CMK (cell line): ENCODE measurements at regions not wholly inside any gene's neighbourhood (a gene's known extent, or its start where the extent isn't known, plus 50 kb on each side); places are given as distances from the start of the nearest gene placed in this dataset.
"Not testable (repeated sequence)": the region's sequence is repeated elsewhere in the genome, so short reads cannot be mapped to it uniquely, and the experiment has no call there.

Experiments used
- DNase-seq: peaks from one replicate; pipeline ENCODE4 v3.0.0-alpha.2; 2010; ENCODE audit warnings: low read depth

DNA sequence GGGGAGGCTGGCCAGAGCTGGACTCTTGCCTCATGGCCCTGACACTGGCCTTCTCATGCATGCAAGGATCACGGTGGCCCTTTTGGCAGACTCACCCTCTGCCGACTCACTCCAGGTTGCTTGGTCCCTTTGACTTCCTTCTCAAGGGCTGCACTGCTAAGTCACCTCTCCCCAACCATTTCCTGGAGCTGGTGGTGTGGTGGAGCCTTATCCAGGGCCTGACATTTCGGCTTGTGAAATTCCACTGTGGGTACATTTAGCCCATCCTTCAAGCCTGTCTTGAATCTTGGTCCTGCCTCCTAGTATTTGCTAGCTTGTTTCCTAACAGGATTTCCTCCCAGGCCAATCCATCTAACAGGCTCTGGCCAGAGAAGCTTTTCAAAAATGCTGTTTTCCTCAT is 52.6 kb upstream of the JUN start:
- no peak for DNase-seq

DNA sequence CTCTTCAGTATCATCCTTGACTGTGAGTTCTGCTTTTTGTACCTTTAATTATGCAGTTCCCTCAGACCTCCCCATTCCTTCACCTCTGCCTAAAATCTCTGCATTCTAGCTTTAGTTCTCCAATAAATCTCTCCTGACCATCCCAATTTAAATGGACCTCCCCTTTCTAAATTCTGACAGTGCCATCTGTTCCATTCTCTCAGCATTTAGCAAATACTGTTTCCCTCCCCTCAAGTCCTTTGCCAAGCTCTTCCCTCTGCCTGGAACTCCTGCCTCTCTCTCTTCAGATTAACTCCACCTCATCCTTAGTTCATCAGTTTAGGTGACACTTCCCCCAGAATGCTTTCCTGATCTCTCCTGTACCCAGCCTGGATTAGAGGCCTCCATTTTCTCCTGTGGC is 54.0 kb upstream of the JUN start:
- DNase-seq, result no peak

DNA sequence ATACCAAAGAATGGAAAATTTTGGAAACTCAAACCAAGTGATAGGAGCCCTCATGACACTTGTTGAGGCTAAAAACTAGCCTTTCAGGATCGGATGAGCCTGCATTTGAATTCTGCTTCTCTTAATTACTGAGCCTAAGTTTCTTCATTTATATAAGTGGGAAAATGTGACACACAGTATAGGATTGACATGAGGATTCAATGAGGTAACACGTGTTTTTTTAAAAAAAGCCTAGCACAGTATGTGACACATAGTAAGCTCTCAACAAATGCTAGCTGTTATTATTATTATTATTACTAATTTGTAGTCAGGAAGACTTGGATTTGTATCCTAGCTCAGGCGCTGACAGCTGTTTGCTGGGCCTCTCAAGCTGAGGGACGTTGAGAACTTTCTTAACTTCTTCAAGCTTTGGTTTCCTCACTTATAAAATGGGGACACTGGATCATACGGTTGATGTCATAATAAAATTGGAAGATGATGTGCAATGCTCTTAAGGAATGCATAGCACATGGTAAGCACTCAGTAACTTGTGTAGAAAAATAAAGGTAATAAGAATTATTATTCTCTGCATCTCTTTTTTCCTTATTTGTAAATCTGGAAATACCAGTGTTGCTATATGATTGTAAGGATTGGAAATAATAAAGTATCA is 55.4 kb upstream of the JUN start:
- no peak for DNase-seq

DNA sequence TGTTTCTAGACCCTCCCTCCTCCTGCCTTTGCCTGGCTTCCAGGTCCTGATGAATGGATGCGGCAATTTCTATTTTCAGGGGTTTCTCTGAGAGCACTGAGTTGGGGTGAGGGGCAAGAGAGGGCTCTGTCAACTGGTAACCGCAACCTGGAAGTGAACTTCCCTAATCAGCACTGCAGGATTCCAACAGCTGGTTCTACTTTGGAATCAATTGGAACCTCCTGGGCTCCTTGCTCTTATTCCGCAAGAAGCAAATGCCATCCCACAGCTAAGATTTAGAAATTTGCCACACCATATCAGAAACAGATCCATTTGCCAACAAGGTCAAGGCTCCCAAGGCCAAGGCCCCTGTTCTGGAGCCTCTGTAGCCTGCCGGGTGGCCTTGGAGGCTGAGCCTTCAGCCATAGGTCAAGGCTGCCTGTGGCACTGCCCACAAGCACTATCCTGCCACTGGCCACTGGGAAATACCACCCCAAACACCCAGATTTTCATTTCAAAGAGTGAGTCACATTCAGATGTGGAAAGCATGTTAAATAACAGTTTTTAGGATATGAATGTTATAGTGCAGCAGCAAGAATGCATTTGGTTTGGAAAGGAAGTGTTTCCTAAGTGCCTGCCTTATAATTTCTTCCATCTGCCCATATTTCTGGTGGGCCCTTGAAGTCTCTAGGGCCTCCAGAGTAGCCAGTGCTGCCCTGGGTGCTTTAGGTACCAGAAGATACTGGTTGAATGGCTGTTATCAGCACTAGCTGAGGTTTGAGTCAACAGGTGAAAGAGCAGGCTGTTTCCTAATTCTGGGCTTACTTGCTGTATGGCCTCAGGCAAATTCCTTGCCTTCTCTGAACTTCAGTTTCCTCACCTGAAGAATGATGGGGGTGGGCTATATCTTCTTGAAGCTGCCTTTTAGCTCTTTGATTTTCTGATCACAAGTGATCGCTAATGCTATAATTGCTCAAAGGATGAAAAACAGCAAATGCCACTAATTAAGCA is 56.3 kb upstream of the JUN start:
- no peak for DNase-seq

DNA sequence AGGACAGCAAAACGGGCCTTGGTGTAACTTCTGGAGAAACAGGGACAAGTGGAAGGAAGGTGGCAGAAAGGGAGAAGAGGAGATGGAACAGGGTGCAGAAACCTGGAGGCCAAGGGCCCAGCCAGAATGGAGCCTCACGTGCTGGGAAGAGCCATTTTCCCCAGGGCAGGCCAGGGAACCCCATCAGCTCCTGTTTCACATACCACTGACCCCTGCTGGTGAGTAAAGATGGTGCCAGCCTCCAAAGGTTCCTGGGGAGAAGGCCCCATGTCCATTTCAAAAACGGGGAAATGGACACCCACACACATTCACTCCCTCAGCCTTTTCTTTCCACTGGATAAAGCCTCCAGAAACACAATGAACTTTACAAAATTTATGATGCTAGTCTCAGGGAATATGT is 57.6 kb upstream of the JUN start:
- no peak for DNase-seq

DNA sequence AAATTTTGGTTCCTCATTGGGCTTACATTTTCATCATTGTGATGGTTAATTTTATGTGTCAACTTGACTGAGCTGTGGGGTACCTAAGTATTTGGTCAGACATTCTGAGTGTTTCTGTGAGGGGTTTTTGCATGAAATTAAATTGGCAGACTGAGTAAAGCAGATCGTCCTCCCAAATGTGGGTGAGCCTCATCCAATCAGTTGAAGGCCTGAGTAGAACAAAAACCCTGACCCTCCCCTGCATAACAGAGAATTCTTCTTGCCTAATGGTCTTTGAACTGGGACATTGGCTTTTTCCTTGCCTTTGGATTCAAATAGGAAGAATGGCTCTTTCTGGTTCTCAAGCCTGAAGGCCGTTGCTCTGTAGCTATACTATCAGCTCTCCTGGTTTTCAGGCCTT is 59.1 kb upstream of the JUN start:
- no peak for DNase-seq

DNA sequence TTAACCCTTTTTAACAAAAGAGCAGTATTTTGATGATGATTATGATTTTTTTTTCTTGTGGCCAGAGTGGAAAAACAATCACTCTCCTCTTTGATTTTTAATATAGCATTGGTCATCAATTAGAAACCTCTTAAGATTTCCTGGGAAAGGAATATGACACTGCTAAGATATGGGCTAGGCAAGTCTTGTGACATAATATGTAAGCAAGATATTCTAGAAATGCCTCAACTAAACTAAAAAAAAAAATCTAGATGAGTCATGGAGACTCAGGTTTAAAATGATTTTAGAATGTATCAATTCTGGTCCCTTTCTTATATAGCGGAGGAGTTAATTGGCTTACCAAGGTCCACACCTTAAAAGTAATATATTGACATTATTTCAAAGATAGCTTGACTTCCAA is 60.3 kb upstream of the JUN start:
- DNase-seq, result no peak

DNA sequence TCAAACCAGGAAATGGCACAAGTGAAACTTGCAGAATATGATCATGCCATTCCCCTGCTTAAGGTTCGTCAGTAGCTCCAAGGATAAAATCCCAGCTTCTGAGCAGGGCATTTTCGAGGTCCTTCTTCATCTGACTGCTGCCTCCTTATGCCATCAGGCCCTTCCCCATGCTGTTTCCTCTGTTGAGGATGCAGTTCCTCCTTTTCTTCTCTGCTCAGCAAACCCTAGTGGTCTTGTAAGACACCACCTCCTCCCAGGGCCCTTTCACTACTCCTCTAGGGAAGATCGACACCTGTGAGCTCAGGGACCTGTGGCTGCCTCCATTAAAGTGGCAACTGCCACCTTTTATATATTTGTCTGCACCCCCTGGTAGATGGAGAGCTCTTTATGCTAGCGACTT is 62.1 kb upstream of the JUN start:
- no peak for DNase-seq

DNA sequence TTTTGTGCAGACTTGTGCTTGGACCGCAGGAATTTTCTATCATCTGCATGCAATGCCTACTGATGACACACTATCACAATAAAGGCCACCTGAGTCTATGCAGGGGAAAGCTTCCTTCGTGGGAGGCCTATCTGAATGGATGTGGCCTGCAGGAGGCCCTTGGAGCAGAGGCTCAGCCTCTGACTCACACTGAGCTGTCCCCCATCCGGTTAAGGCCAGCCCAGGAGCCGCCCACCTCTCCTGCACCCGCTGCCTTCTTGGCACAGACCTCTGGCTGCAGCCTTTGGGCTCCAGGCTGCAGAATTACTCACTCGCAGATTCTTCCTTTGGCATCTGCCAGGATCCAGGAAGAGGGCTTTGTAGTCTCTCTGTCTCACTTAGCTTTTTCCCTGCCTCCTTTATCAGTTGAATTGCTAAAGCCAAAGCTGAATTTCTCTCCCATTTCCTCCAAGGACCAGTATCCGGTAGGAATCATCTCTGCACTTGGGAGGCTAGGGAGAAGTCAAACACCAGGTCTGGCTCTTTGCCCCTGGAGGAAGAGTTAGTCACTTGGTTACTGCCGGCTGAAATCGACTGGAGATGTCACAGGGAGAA is 65.1 kb upstream of the JUN start:
- DNase-seq, result no peak

DNA sequence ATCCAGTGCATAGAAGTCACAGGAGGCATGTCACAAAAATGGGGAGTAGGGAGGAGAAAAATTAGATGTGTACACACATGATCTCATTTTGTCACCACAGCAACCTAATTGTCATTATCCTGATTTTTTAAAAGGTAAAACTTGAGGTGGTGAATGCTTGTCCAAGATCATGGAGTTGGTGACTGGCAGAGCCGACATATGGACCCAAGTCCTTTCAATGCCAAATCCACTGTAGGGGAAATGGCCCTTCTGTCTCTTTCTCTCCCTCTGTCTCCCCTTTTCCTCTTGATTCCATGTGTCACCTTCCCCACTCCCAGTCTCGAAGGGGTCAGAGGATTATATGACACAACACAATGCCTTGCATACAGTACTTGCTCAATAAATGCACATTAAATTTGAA is 65.7 kb upstream of the JUN start:
- no peak for DNase-seq

DNA sequence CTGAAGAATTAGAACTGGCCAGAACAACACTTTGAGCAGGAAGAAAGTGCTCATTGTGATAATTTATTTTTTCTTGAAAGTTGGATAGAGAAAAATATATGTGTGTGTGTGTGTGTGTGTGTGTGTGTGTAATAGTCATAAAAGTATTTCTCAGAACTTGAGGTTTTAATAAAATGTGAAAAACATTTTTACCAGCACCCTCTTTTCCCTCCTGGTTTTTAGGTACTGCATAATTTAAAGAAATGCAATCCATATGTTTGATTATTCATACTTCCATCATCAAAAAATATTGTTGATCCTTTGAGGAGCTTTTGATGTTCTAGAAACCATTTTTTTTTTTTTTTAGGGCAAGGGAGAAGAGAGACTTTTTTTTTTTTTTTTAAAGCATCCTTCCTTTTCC is 66.8 kb upstream of the JUN start:
- no peak for DNase-seq

DNA sequence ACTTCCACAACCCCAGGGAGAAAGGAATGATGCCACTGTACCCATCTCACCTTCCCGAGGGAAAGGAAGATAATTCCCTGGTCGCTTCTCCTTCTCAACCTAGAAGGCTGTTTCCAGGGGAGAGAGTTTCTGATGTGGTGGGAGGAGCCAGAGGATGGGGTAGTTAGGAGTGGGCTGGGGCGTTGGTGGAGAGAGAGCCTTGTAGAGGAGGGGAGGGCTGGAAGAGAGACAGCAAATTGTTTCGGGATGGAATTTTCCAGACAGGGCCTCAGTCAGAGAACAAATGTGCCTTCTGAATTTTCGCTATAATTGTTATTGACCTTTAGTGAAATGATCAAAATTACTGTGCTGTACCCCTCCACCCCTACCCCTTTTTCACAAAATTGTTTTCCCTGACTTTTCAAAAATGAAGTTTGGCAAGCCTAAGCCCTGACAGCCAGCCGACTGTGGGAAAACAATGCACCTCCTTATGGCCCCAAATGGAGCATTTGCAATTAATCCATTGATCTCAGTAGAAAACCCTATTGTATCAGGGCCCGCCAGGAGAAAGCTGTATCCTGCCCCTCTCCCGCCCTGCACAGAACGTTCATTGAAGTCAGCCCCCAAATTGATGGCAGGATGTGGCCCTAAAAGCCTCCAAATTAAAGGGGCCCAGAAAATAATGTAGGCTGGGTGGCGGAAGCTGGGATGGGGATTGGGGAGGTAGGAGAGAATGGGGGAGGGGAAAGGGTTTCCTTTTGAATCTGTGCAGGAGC is 69.1 kb upstream of the JUN start:
- DNase-seq, result no peak

DNA sequence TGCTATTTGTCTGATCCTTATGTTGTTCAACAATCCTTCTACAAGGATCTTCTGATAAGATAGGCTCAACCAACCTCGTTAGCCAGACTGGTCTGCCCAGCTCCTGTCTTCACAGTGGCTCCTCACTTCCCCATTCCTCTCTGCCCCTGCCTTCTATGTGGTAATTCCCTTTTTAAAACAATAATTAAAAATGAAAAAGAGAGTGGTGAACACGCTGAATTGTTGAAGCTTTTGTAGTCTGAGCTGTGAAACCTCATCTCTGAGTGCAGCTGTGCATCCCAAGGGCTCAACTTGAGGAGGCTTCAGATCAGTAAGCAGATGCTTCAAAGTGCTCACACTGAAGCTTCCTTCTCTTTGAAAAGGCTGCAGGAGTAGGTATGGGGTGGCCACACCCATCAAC is 70.7 kb upstream of the JUN start:
- DNase-seq, result peak; percentile 17

DNA sequence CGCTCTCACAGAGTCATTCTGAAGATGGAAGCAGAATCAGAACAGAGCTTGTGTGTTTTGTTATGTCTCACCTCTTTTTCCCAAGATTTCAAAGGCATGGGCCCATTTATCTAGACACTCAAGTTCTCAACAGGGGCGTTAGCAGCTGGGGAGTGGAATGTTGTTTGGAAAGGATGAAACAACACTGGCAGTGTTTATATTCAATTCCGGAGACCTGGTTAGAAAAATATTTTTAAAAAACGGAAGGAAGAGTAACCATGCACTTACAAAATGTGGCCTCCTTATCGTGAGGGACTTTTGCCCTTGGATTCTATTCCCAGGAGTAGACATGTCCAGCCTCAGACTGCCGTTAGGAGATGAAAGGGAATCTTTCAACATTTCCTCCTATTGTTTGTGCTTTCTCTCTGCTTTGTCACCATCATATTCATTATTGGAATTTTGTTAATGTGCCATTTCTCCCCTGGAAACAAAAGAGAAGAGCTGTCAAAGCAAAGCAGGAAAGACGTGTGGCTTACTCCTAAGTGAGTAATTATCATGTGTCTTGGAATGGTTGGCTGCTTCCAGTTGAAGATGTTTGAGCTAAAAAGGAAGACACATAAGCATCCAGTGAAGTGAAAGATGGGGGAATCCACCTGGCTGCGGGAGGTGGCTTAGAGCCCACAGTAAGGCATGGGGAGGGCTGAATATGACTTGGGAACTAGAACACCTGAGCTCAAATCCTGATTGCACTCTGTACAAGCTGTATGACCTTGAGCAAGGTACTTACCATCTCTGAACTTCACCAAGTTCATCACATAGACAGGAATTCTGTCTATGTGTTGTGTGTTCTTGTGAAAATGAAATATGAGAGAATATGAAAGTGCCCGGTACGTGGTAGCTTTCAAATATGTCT is 71.7 kb upstream of the JUN start:
- DNase-seq, result no peak

DNA sequence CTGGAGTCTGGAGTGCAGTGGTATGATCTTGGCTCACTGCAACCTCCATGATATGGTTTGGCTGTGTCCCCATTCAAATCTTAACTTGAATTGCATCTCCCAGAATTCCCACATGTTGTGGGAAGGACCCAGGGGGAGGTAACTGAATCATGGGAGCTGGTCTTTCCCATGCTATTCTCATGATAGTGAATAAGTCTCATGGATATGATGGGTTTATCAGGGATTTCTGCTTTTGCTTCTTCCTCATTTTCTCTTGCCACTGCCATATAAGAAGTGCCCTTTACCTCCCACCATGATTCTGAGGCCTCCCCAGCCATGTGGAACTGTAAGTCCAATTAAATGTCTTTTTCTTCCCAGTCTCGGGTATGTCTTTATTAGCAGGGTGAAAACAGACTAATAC is 72.4 kb upstream of the JUN start:
- not testable (repeated sequence) for DNase-seq

DNA sequence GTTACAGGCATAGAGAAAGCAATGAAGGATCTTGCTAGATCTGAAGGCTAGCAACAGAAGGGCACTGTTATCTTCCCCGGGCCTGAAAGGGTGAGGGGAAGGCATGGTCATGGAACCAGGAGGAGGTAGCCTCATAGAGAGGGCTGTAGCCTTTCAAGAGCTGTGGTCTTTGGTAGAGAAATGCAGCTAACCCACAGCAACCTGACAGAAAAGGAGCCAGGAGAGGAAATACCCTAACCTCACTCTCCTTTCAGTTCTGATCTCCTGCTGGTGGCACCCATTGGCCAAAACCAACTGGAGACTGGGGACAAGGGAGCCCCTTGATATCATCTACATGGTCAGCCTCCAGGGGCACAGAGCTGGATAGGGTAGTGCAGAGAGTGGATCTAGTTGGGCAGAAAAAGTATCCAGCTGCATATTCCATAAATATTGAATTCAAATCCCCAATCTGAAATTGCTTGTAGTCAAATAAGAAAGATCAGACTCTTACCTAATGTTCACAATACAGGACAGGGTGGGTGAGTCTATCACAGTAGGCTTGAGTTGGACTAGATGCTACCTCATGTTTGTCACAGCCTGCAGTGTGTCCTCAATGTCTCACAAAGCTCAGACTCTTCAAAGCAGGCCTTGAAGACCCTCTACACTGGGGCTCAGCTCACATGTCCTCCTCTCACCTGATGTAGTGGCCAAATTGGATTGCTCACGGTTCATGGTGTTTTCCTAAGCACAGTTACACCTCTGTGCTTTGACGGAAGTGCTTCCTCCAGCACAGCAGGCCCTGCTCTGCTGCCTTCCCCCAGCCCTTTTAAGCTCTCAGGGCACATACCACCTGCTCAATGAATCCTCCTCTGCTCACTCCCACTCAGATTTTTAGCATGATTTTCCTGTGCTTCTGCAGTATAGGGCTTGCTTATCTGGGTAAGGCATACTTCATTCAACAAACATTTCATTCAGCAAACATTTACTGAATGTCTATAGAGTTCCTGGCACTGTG is 74.1 kb upstream of the JUN start:
- no peak for DNase-seq

DNA sequence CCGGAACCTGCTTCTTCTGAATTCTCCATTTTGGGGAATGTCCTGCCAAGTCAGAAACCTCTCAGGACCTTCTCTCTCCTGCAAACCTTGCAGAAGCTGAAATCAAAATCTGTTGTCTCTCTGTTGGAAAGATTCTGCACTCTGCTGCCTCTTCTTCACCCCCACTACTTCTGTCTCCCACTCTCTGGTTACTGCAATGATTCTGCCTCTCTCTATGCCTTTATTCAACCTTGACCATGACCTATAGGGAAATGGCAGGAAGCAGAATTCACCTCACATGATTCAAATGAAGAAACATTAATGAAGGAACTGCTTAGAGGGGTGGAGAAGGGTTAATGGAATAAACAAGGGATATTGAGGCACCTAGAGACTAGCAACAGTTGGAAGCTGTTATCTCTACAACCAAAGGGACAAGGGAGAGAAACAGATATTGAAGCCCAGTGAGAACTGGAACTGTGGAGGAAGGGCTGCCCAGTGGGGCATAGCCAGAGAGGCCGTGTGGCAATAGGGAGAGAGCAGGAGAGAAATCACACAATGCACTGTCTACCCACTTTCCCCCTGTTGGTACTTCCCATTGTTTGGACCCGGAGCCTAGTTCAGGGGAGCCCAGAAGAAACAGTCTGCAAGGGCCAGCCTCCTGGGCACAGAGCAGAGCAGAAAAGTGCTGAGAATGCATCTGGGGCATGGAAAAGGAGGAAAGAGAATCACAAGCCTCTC is 76.1 kb upstream of the JUN start:
- no peak for DNase-seq

DNA sequence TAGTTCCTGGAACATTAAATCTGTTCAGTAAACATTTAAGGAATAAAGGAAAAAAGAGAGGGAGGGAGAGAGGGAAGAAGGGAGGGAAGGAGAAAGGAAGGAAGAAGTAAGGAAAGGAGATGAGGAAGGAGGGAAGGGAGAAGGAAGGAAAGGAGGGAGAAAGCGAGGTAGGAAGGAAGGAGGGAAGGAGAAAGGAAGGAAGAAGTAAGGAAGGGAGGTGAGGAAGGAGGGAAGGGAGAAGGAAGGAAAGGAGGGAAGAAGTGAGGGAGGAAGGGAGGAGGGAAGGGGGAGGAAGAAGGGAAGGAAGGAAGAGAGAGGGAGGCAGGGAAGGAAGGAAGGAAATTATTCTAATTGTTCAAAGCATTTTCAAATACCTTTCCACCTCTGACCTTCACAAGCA is 77.2 kb upstream of the JUN start:
- DNase-seq, result no peak

DNA sequence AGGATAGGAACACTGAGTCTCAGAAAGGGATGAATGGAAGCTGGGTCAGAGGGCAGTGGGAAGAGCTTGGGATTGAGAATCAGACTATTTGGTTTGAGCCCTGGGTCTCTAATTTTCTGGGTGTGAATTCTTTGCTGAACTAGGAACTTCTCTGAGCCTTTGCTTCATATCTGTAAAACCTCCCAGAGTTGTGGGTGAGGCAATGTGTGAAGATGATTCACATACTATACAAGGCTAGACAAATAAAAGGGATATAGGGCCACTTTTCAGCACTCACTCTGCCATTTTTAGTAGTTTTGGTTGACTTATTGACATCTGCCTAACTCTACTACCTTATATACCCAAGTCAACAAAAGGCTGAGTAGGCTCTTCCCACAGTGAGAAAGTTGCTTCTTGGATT is 77.7 kb upstream of the JUN start:
- DNase-seq, result no peak
